ENCODE measurements at regions not wholly inside any gene's neighbourhood (a gene's known extent, or its start where the extent isn't known, plus 50 kb on each side); places are given as distances from the start of the nearest gene placed in this dataset.
A peak's percentile ranks its signal among the peaks of the same experiment; 100 is the strongest.

GRCh38 chr6:54011277-54011648 lies 100.0 kb upstream of the MLIP start:
- DNase-seq (ENCODE audit: low spot score) = no peak
- Histone ChIP-seq H3K9ac (ENCODE audit: low read depth in 1 of 2, low read length in 2 of 2) (peak overlapping the region; percentile 60 to 62), H3K9me3 (ENCODE audit: control insufficient read depth in 4 of 4, low read length in 3 of 4) (no peaks in the 10 kb centered on the region), H3K27me3 (ENCODE audit: control insufficient read depth in 4 of 4, insufficient read depth in 4 of 4, low read length in 3 of 4) (no peaks in the 10 kb centered on the region), H3K27ac (ENCODE audit: low read depth in 1 of 2, low read length in 2 of 2) (peak overlapping the region; percentile 72 to 87), H3K4me3 (ENCODE audit: low read depth in 1 of 3, low read length in 3 of 3) (peak overlapping the region; percentile 27 to 63 (median 42)), H3K36me3 (ENCODE audit: control insufficient read depth in 4 of 4, insufficient read depth in 3 of 4, low read depth in 1 of 4, low read length in 3 of 4) (no peaks in the 10 kb centered on the region), H3K4me1 (ENCODE audit: control insufficient read depth in 4 of 4, insufficient read depth in 4 of 4, low read length in 3 of 4) (peaks cover 5 to 38% (median 29%) of the 10 kb centered on the region in 4 donors)
- 25% methylated on average over 5 of the region's 5 CpGs for WGBS
- no peak for TF ChIP-seq FOXA1 (IDR thresholded peaks at IDR 0.05)
- TF ChIP-seq RXRA (IDR thresholded peaks at IDR 0.05) = peak; percentile 0 to 10
- peak in 1 of 2 donors; percentile 10 for TF ChIP-seq RAD21 (IDR thresholded peaks at IDR 0.05)

DNA sequence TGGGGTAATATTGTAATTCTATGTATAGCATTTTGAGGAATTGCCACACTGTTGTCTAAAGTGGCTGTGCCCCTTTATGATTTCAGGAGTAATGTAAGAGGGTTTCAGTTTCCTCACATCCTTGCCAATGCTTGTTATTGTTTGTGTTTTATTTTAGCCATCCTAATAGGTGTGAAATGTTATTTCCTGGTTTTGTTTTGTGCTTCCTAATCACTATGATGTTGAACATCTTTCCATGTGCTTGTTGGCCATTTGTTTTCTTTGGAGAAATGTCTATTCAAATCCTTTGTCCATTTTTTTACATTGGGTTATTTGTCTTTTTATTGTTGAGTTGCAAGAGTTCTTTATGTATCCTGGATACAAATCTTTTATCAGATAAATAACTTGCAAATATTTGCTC lies 97.3 kb upstream of the MLIP start:
- Histone ChIP-seq H3K27me3 (ENCODE audit: control insufficient read depth in 4 of 4, insufficient read depth in 4 of 4, low read length in 3 of 4) (no peaks in the 10 kb centered on the region), H3K9me3 (ENCODE audit: control insufficient read depth in 4 of 4, low read length in 3 of 4) (no peaks in the 10 kb centered on the region), H3K4me1 (ENCODE audit: control insufficient read depth in 4 of 4, insufficient read depth in 4 of 4, low read length in 3 of 4) (peaks cover 5 to 38% (median 31%) of the 10 kb centered on the region in 4 donors), H3K4me3 (ENCODE audit: low read depth in 1 of 3, low read length in 3 of 3) (no peak overlapping the region), H3K9ac (ENCODE audit: low read depth in 1 of 2, low read length in 2 of 2) (no peak overlapping the region), H3K27ac (ENCODE audit: low read depth in 1 of 2, low read length in 2 of 2) (no peak overlapping the region), H3K36me3 (ENCODE audit: control insufficient read depth in 4 of 4, insufficient read depth in 3 of 4, low read depth in 1 of 4, low read length in 3 of 4) (no peaks in the 10 kb centered on the region)
- no peak for TF ChIP-seq SP1 (IDR thresholded peaks at IDR 0.05)
- no peak for TF ChIP-seq FOXA1 (IDR thresholded peaks at IDR 0.05)
- no peak for TF ChIP-seq CTCF (IDR thresholded peaks at IDR 0.05; ENCODE audit: low read depth, low read length, missing input control)
- TF ChIP-seq RAD21 (IDR thresholded peaks at IDR 0.05) = no peak
- no peak for TF ChIP-seq YY1 (IDR thresholded peaks at IDR 0.05)
- TF ChIP-seq ATF3 (IDR thresholded peaks at IDR 0.05) = no peak
- DNase-seq (ENCODE audit: low spot score) = no peak

GRCh38 chr6:54014440-54014839 lies 96.8 kb upstream of the MLIP start:
- Histone ChIP-seq H3K36me3 (ENCODE audit: control insufficient read depth in 4 of 4, insufficient read depth in 3 of 4, low read depth in 1 of 4, low read length in 3 of 4) (no peaks in the 10 kb centered on the region), H3K9ac (ENCODE audit: low read depth in 1 of 2, low read length in 2 of 2) (no peak overlapping the region), H3K4me1 (ENCODE audit: control insufficient read depth in 4 of 4, insufficient read depth in 4 of 4, low read length in 3 of 4) (peaks cover 5 to 36% (median 28%) of the 10 kb centered on the region in 4 donors), H3K27ac (ENCODE audit: low read depth in 1 of 2, low read length in 2 of 2) (no peak overlapping the region), H3K4me3 (ENCODE audit: low read depth in 1 of 3, low read length in 3 of 3) (no peak overlapping the region), H3K9me3 (ENCODE audit: control insufficient read depth in 4 of 4, low read length in 3 of 4) (no peaks in the 10 kb centered on the region), H3K27me3 (ENCODE audit: control insufficient read depth in 4 of 4, insufficient read depth in 4 of 4, low read length in 3 of 4) (no peaks in the 10 kb centered on the region)
- WGBS = 95% methylated on average over 8 of the region's 8 CpGs
- DNase-seq (ENCODE audit: low spot score) = no peak
- TF ChIP-seq NR2F2 (IDR thresholded peaks at IDR 0.05) (no peak), FOXA2 (IDR thresholded peaks at IDR 0.05) (no peak), GABPA (IDR thresholded peaks at IDR 0.05 in 1 of 2, conservative IDR thresholded peaks at IDR 0.05 in 1 of 2) (no peak), SP1 (IDR thresholded peaks at IDR 0.05) (no peak), ATF3 (IDR thresholded peaks at IDR 0.05) (no peak), RAD21 (IDR thresholded peaks at IDR 0.05) (no peak), JUND (IDR thresholded peaks at IDR 0.05) (no peak), FOXA1 (IDR thresholded peaks at IDR 0.05) (no peak), RXRA (IDR thresholded peaks at IDR 0.05) (no peak), REST (IDR thresholded peaks at IDR 0.05) (no peak), HNF4A (conservative IDR thresholded peaks at IDR 0.05) (no peak), MAX (IDR thresholded peaks at IDR 0.05) (no peak), HNF4G (IDR thresholded peaks at IDR 0.05) (no peak), TAF1 (conservative IDR thresholded peaks at IDR 0.05) (no peak), CTCF (IDR thresholded peaks at IDR 0.05; ENCODE audit: low read depth, low read length, missing input control) (no peak)
